Ovary (tissue), 3 donors: ENCODE measurements at regions not wholly inside any gene's neighbourhood (a gene's known extent, or its start where the extent isn't known, plus 50 kb on each side); places are given as distances from the start of the nearest gene placed in this dataset.

Source experiments
- CTCF ChIP-seq, 3 donors: fragments of 450-650 bp in 2 of 3; fragments of 200-600 bp in 1 of 3; IDR thresholded peaks; one replicate each; pipeline versions ENCODE4 v1.5.1 to v1.8.0; 2016 to 2022; ENCODE audit warnings: antibody characterized with exemption in 3 of 3, mild to moderate bottlenecking in 1 of 3
- POLR2A ChIP-seq: fragments of 450-650 bp; IDR thresholded peaks from one replicate; pipeline ENCODE4 v1.6.1; 2017; ENCODE audit warnings: antibody characterized with exemption, mild to moderate bottlenecking, moderate library complexity
- donor health status: DM: no; HTN: no; CAD: no.

- no peak for TF ChIP-seq CTCF (IDR thresholded peaks at IDR 0.05)
- TF ChIP-seq POLR2A: no peak
These were observed 947.1 kb upstream of the HS3ST1 start for GRCh38 chr4:12375805-12376204.
